HG03565 (cell line): ENCODE measurements at regions not wholly inside any gene's neighbourhood (a gene's known extent, or its start where the extent isn't known, plus 50 kb on each side); places are given as distances from the start of the nearest gene placed in this dataset.
"Not testable (repeated sequence)": the region's sequence is repeated elsewhere in the genome, so short reads cannot be mapped to it uniquely, and the experiment has no call there.

Source experiments
- ATAC-seq: cut with Tn5 transposase; IDR thresholded peaks from one replicate; pipeline ENCODE4 v1.9.1; 2021; ENCODE audit warnings: mild to moderate bottlenecking, moderate library complexity; ENCODE audit not compliant: unreplicated experiment

- no peak for ATAC-seq
Measured at GRCh38 chr4:124432500-124432899, 280.0 kb downstream of the ANKRD50 start.

GRCh38 chr4:124433044-124433443, 279.5 kb downstream of the ANKRD50 start:
- no peak for ATAC-seq

- no peak for ATAC-seq
Measured at GRCh38 chr4:124433500-124433899, 279.0 kb downstream of the ANKRD50 start.

- ATAC-seq, result no peak
Measured at GRCh38 chr4:124435274-124435950, 277.1 kb downstream of the ANKRD50 start.

- ATAC-seq, result no peak
Measured at GRCh38 chr4:124437853-124438495, 274.6 kb downstream of the ANKRD50 start.

- ATAC-seq, result no peak
Measured at GRCh38 chr4:124445071-124445470, 267.5 kb downstream of the ANKRD50 start.

GRCh38 chr4:124449881-124450280, 262.7 kb downstream of the ANKRD50 start:
- no peak for ATAC-seq

- no peak for ATAC-seq
Measured at GRCh38 chr4:124450851-124451250, 261.7 kb downstream of the ANKRD50 start.

GRCh38 chr4:124454772-124455270, 257.7 kb downstream of the ANKRD50 start:
- no peak for ATAC-seq

GRCh38 chr4:124455671-124456070, 256.9 kb downstream of the ANKRD50 start:
- ATAC-seq, result no peak

GRCh38 chr4:124459196-124459940, 253.2 kb downstream of the ANKRD50 start:
- no peak for ATAC-seq

- ATAC-seq, result no peak
Measured at GRCh38 chr4:124459941-124460310, 252.6 kb downstream of the ANKRD50 start.

GRCh38 chr4:124461592-124461991, 250.9 kb downstream of the ANKRD50 start:
- ATAC-seq, result not testable (repeated sequence)

- no peak for ATAC-seq
Measured at GRCh38 chr4:124462954-124463828, 249.3 kb downstream of the ANKRD50 start.

- no peak for ATAC-seq
Measured at GRCh38 chr4:124464836-124465235, 247.7 kb downstream of the ANKRD50 start.

- ATAC-seq, result no peak
Measured at GRCh38 chr4:124468360-124468759, 244.2 kb downstream of the ANKRD50 start.

GRCh38 chr4:124469981-124470380, 242.6 kb downstream of the ANKRD50 start:
- ATAC-seq, result no peak

GRCh38 chr4:124478470-124478869, 234.1 kb downstream of the ANKRD50 start:
- no peak for ATAC-seq

- no peak for ATAC-seq
Measured at GRCh38 chr4:124480061-124480460, 232.5 kb downstream of the ANKRD50 start.

GRCh38 chr4:124481123-124481522, 231.4 kb downstream of the ANKRD50 start:
- ATAC-seq, result no peak
